Body of pancreas (tissue), 4 donors: ENCODE measurements at regions not wholly inside any gene's neighbourhood (a gene's known extent, or its start where the extent isn't known, plus 50 kb on each side); places are given as distances from the start of the nearest gene placed in this dataset.

Source experiments
- POLR2A ChIP-seq, 3 donors: fragments of 450-650 bp; IDR thresholded peaks; one replicate each; pipeline ENCODE4 v1.6.1; 2016; ENCODE audit warnings: antibody characterized with exemption in 3 of 3, mild to moderate bottlenecking in 2 of 3
- TF ChIP-seq, protein P1 (sequence below), 7 experiments: fragments of 450-650 bp in 4 of 7; fragments of 200-600 bp in 3 of 7; sonication (generic) in 3 of 7; IDR thresholded peaks; one replicate each; pipeline ENCODE4 v1.5.1; 2016 to 2019; ENCODE audit warnings: antibody characterized with exemption in 7 of 7

DNA sequence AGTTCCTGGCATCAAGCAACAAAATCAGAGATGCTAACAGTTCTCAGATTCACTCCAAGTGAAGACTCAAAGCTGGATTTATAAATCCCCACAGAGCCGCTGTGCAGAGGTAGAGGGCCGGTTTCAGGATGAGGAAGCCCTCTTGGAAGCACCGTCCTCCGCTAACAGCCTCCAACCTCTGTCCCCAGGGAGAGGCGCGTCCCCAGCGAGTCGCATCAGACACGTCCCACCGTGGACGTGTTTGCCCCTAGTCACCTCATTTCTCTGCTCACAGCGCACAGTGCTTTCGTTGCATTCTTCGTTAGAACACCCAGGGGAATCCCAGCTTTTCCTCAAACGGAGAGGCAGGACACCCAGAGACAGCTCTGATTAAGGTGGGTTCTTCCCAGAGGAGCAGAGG lies 642.9 kb downstream of the BRD1 start:
- TF ChIP-seq, protein P1, sequence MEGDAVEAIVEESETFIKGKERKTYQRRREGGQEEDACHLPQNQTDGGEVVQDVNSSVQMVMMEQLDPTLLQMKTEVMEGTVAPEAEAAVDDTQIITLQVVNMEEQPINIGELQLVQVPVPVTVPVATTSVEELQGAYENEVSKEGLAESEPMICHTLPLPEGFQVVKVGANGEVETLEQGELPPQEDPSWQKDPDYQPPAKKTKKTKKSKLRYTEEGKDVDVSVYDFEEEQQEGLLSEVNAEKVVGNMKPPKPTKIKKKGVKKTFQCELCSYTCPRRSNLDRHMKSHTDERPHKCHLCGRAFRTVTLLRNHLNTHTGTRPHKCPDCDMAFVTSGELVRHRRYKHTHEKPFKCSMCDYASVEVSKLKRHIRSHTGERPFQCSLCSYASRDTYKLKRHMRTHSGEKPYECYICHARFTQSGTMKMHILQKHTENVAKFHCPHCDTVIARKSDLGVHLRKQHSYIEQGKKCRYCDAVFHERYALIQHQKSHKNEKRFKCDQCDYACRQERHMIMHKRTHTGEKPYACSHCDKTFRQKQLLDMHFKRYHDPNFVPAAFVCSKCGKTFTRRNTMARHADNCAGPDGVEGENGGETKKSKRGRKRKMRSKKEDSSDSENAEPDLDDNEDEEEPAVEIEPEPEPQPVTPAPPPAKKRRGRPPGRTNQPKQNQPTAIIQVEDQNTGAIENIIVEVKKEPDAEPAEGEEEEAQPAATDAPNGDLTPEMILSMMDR (IDR thresholded peaks at IDR 0.05): no peak
- TF ChIP-seq POLR2A (IDR thresholded peaks at IDR 0.05): no peak
